GM23248 (cell line): ENCODE measurements at regions not wholly inside any gene's neighbourhood (a gene's known extent, or its start where the extent isn't known, plus 50 kb on each side); places are given as distances from the start of the nearest gene placed in this dataset.

Experiments used
- EZH2 ChIP-seq: fragments of 200-600 bp; sonication (generic); IDR thresholded peaks from 2 replicates; pipeline ENCODE4 v1.6.1; 2018; ENCODE audit warnings: antibody characterized with exemption, mild to moderate bottlenecking; ENCODE audit not compliant: insufficient read depth, poor library complexity, severe bottlenecking
- EZH2phosphoT487 ChIP-seq: fragments of 200-600 bp; sonication (generic); IDR thresholded peaks from 2 replicates; pipeline ENCODE4 v1.6.1; 2018; ENCODE audit warnings: antibody characterized with exemption, moderate library complexity, mild to moderate bottlenecking, low read depth; ENCODE audit not compliant: insufficient read depth

- TF ChIP-seq EZH2 (no peak), EZH2phosphoT487 (no peak)
Measured at GRCh38 chr15:57827021-57827420, 120.5 kb downstream of the POLR2M start.
